ENCODE measurements at regions not wholly inside any gene's neighbourhood (a gene's known extent, or its start where the extent isn't known, plus 50 kb on each side); places are given as distances from the start of the nearest gene placed in this dataset.
A peak's percentile ranks its signal among the peaks of the same experiment; 100 is the strongest.

DNA sequence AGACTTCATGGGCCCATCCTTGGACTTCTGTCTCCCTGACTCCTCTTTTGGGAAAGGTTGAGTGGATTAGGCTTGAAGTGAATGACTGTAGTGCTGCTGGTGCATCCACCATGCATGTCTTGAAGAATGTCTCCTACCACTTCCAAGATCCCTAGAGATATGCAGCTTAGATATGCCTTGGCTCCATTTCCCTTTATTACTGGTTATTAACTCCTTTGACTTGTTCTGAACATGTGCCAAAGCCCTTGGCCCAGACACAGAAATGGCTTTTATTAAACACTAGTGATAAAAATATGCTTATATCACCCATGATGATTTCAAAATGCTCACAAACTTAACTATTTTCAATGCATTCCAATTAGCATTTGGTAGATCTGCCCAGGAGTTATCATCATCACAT is 90.0 kb upstream of the SLC14A2 start:
- H3K36me3 ChIP-seq, result no peaks in the 10 kb centered on the region
- H3K27ac ChIP-seq, result no peak overlapping the region
- H3K9me3 ChIP-seq, result no peaks in the 10 kb centered on the region
- no peak for DNase-seq
- peaks cover 0 to 3% of the 10 kb centered on the region in 2 donors for H3K4me1 ChIP-seq
- intact Hi-C loops (cut with DNase I), result no loop called here
- no peaks in the 10 kb centered on the region for H3K27me3 ChIP-seq
- no peak overlapping the region for H3K4me3 ChIP-seq
- ATAC-seq, result no peak
- TF ChIP-seq, protein P1, sequence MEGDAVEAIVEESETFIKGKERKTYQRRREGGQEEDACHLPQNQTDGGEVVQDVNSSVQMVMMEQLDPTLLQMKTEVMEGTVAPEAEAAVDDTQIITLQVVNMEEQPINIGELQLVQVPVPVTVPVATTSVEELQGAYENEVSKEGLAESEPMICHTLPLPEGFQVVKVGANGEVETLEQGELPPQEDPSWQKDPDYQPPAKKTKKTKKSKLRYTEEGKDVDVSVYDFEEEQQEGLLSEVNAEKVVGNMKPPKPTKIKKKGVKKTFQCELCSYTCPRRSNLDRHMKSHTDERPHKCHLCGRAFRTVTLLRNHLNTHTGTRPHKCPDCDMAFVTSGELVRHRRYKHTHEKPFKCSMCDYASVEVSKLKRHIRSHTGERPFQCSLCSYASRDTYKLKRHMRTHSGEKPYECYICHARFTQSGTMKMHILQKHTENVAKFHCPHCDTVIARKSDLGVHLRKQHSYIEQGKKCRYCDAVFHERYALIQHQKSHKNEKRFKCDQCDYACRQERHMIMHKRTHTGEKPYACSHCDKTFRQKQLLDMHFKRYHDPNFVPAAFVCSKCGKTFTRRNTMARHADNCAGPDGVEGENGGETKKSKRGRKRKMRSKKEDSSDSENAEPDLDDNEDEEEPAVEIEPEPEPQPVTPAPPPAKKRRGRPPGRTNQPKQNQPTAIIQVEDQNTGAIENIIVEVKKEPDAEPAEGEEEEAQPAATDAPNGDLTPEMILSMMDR (IDR thresholded peaks at IDR 0.05), result no peak

DNA sequence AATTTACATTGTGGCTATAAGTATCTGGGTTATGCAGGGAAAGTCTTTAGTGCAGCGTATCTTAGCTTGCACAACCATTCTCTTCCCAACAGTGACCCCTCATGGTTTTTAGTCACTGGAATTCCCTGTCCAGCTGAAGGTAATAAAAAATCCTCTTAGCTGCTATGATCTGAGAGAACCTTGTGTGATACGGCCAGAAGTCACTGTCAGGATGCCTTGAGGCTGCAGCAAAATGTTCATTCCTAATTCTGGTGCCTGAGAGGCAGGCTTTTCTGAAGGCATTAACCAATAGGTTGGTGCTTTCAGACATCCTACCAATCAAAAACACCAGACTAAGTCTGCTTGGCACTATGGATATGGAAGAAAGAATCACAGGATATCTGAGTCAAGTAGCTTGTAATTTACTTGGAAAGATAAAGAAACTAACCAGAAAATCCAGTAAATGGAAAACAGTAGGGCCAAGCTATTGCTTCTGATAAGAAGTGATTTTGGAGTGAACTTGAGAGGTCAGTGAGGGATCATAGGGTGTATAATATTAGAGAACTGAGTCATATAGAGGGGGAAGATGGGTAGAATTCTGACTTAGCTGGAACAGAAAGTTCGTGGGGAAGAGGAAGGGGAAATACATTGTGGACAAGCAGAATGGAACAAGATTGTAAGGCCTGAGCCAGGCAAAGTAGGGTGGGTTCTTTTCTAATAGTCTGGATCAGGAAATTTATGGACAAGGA is 89.0 kb upstream of the SLC14A2 start:
- Histone ChIP-seq H3K4me3 (no peak overlapping the region), H3K4me1 (peaks cover 0 to 3% of the 10 kb centered on the region in 2 donors), H3K27ac (peak overlapping the region in 1 of 2 donors; percentile 39), H3K9me3 (no peaks in the 10 kb centered on the region), H3K36me3 (no peaks in the 10 kb centered on the region), H3K27me3 (no peaks in the 10 kb centered on the region)
- intact Hi-C loops (cut with DNase I), result no loop called here
- peak in 1 of 4 donors; percentile 67 for DNase-seq
- ATAC-seq, result no peak
- TF ChIP-seq, protein P1 (IDR thresholded peaks at IDR 0.05), result no peak

GRCh38 chr18:45527891-45528290 is 87.4 kb upstream of the SLC14A2 start:
- Histone ChIP-seq H3K9me3 (no peaks in the 10 kb centered on the region), H3K27me3 (no peaks in the 10 kb centered on the region), H3K4me3 (no peak overlapping the region), H3K36me3 (no peaks in the 10 kb centered on the region), H3K27ac (no peak overlapping the region), H3K4me1 (no peaks in the 10 kb centered on the region)
- intact Hi-C loops (cut with DNase I), result no loop called here
- ATAC-seq (no peak), DNase-seq (no peak)
- TF ChIP-seq, protein P1 (IDR thresholded peaks at IDR 0.05), result no peak

- no peaks in the 10 kb centered on the region for H3K27me3 ChIP-seq
- H3K4me1 ChIP-seq, result no peaks in the 10 kb centered on the region
- H3K9me3 ChIP-seq, result no peaks in the 10 kb centered on the region
- H3K27ac ChIP-seq, result no peak overlapping the region
- TF ChIP-seq, protein P1 (IDR thresholded peaks at IDR 0.05), result no peak
- H3K36me3 ChIP-seq, result no peaks in the 10 kb centered on the region
- intact Hi-C loops (cut with DNase I), result no loop called here
- ATAC-seq, result no peak
- DNase-seq, result no peak
- H3K4me3 ChIP-seq, result no peak overlapping the region
Observed at GRCh38 chr18:45528712-45529336, 86.5 kb upstream of the SLC14A2 start.

- H3K27me3 ChIP-seq, result no peaks in the 10 kb centered on the region
- peaks cover 0 to 21% of the 10 kb centered on the region in 2 donors for H3K9me3 ChIP-seq
- intact Hi-C loops (cut with DNase I), result no loop called here
- ATAC-seq (no peak), DNase-seq (no peak)
- TF ChIP-seq, protein P1 (IDR thresholded peaks at IDR 0.05), result no peak
- H3K27ac ChIP-seq, result no peak overlapping the region
- no peaks in the 10 kb centered on the region for H3K36me3 ChIP-seq
- H3K4me1 ChIP-seq, result no peaks in the 10 kb centered on the region
- H3K4me3 ChIP-seq, result no peak overlapping the region
Observed at GRCh38 chr18:45538444-45538843, 76.8 kb upstream of the SLC14A2 start.
